Muscle of leg (tissue), 3 donors: ENCODE measurements at regions not wholly inside any gene's neighbourhood (a gene's known extent, or its start where the extent isn't known, plus 50 kb on each side); places are given as distances from the start of the nearest gene placed in this dataset.
A peak's percentile ranks its signal among the peaks of the same experiment; 100 is the strongest.

Experiments
- DNase-seq: peaks from one replicate; pipeline ENCODE4 v3.0.0; 2013
- H3K27ac ChIP-seq: one replicate; pipeline ENCODE4 v1.5.1; 2013; ENCODE audit warnings: mild to moderate bottlenecking, low read length, control low read depth
- H3K27me3 ChIP-seq: one replicate; pipeline ENCODE4 v1.6.1; 2013; ENCODE audit warnings: low read length; ENCODE audit not compliant: control insufficient read depth, insufficient read depth
- H3K36me3 ChIP-seq: one replicate; pipeline ENCODE4 v1.6.1; 2013; ENCODE audit warnings: low read length; ENCODE audit not compliant: control insufficient read depth, insufficient read depth
- H3K4me1 ChIP-seq: one replicate; pipeline ENCODE4 v1.6.1; 2013; ENCODE audit warnings: low read length; ENCODE audit not compliant: control insufficient read depth, insufficient read depth
- H3K4me3 ChIP-seq: one replicate; pipeline ENCODE4 v1.5.1; 2013; ENCODE audit warnings: low read length, control low read depth
- H3K9me3 ChIP-seq: replicated peaks from 2 replicates; pipeline ENCODE4 v1.6.1; 2013; ENCODE audit warnings: low read depth, low read length; ENCODE audit not compliant: control insufficient read depth
- WGBS: methylation state at CpG from one replicate; pipeline ENCODE4 v1.1.5; 2013; ENCODE audit warnings: missing lambda C conversion rate; ENCODE audit not compliant: insufficient coverage; 5-methylcytosine and 5-hydroxymethylcytosine counted together

GRCh38 chr11:76607431-76607830 is 63.1 kb downstream of the LRRC32 start:
- Histone ChIP-seq H3K9me3 (no peaks in the 10 kb centered on the region), H3K4me1 (peaks cover 57% of the 10 kb centered on the region), H3K4me3 (no peak overlapping the region), H3K27me3 (no peaks in the 10 kb centered on the region), H3K36me3 (no peaks in the 10 kb centered on the region), H3K27ac (no peak overlapping the region)
- no CpG with 5 or more reads among the region's 2 CpGs for WGBS
- DNase-seq = no peak

GRCh38 chr11:76605338-76606074 is 65.0 kb downstream of the LRRC32 start:
- Histone ChIP-seq H3K4me1 (peaks cover 48% of the 10 kb centered on the region), H3K4me3 (no peak overlapping the region), H3K27ac (no peak overlapping the region), H3K9me3 (no peaks in the 10 kb centered on the region), H3K27me3 (no peaks in the 10 kb centered on the region), H3K36me3 (no peaks in the 10 kb centered on the region)
- 92% methylated on average over 5 of the region's 8 CpGs for WGBS
- DNase-seq = no peak

GRCh38 chr11:76604626-76605241 is 65.8 kb downstream of the LRRC32 start:
- WGBS = 71% methylated on average over 8 of the region's 8 CpGs
- H3K4me3 ChIP-seq = no peak overlapping the region
- H3K4me1 ChIP-seq = peaks cover 41% of the 10 kb centered on the region
- DNase-seq = peak; percentile 54
- H3K36me3 ChIP-seq = no peaks in the 10 kb centered on the region
- H3K27me3 ChIP-seq = no peaks in the 10 kb centered on the region
- peak overlapping the region; percentile 65 for H3K27ac ChIP-seq
- H3K9me3 ChIP-seq = no peaks in the 10 kb centered on the region

- Histone ChIP-seq H3K36me3 (no peaks in the 10 kb centered on the region), H3K4me3 (no peak overlapping the region), H3K4me1 (peaks cover 40% of the 10 kb centered on the region), H3K27me3 (no peaks in the 10 kb centered on the region), H3K9me3 (no peaks in the 10 kb centered on the region), H3K27ac (peak overlapping the region; percentile 65)
- DNase-seq = peak; percentile 46
- 63% methylated on average over 12 of the region's 12 CpGs for WGBS
Observed at GRCh38 chr11:76604081-76604625, 66.4 kb downstream of the LRRC32 start.

GRCh38 chr11:76603202-76603601 is 67.3 kb downstream of the LRRC32 start:
- Histone ChIP-seq H3K27me3 (no peaks in the 10 kb centered on the region), H3K36me3 (no peaks in the 10 kb centered on the region), H3K4me1 (peaks cover 48% of the 10 kb centered on the region), H3K9me3 (no peaks in the 10 kb centered on the region), H3K4me3 (no peak overlapping the region), H3K27ac (no peak overlapping the region)
- WGBS = 90% methylated on average over 4 of the region's 4 CpGs
- DNase-seq = no peak
